ENCODE measurements at regions not wholly inside any gene's neighbourhood (a gene's known extent, or its start where the extent isn't known, plus 50 kb on each side); places are given as distances from the start of the nearest gene placed in this dataset.

- DNase-seq (ENCODE audit: low read depth in 4 of 4, low spot score in 3 of 4), result no peak
Measured at GRCh38 chr16:86444261-86444660, 66.1 kb upstream of the FOXF1 start.

GRCh38 chr16:86444661-86445060, 65.7 kb upstream of the FOXF1 start:
- DNase-seq (ENCODE audit: low read depth in 4 of 4, low spot score in 3 of 4), result no peak

- no peak for DNase-seq (ENCODE audit: low read depth in 4 of 4, low spot score in 3 of 4)
Measured at GRCh38 chr16:86446279-86446678, 64.0 kb upstream of the FOXF1 start.

- no peak for DNase-seq (ENCODE audit: low read depth in 4 of 4, low spot score in 3 of 4)
Measured at GRCh38 chr16:86447228-86447627, 63.1 kb upstream of the FOXF1 start.

GRCh38 chr16:86448306-86448890, 61.9 kb upstream of the FOXF1 start:
- DNase-seq (ENCODE audit: low read depth in 4 of 4, low spot score in 3 of 4), result no peak

GRCh38 chr16:86449446-86450095, 60.8 kb upstream of the FOXF1 start:
- DNase-seq (ENCODE audit: low read depth in 4 of 4, low spot score in 3 of 4), result peak in 1 of 4 donors; percentile 10

- DNase-seq (ENCODE audit: low read depth in 4 of 4, low spot score in 3 of 4), result no peak
Measured at GRCh38 chr16:86450691-86451090, 59.6 kb upstream of the FOXF1 start.

- no peak for DNase-seq (ENCODE audit: low read depth in 4 of 4, low spot score in 3 of 4)
Measured at GRCh38 chr16:86452451-86452850, 57.9 kb upstream of the FOXF1 start.

GRCh38 chr16:86455116-86455515, 55.2 kb upstream of the FOXF1 start:
- DNase-seq (ENCODE audit: low read depth in 4 of 4, low spot score in 3 of 4), result no peak

- no peak for DNase-seq (ENCODE audit: low read depth in 4 of 4, low spot score in 3 of 4)
Measured at GRCh38 chr16:86455640-86456039, 54.7 kb upstream of the FOXF1 start.

GRCh38 chr16:86457501-86458148, 52.7 kb upstream of the FOXF1 start:
- no peak for DNase-seq (ENCODE audit: low read depth in 4 of 4, low spot score in 3 of 4)

GRCh38 chr16:86458149-86458777, 52.1 kb upstream of the FOXF1 start:
- no peak for DNase-seq (ENCODE audit: low read depth in 4 of 4, low spot score in 3 of 4)

GRCh38 chr16:86459266-86459665, 51.1 kb upstream of the FOXF1 start:
- DNase-seq (ENCODE audit: low read depth in 4 of 4, low spot score in 3 of 4), result no peak
